ENCODE measurements at regions not wholly inside any gene's neighbourhood (a gene's known extent, or its start where the extent isn't known, plus 50 kb on each side); places are given as distances from the start of the nearest gene placed in this dataset.
"Not testable (repeated sequence)": the region's sequence is repeated elsewhere in the genome, so short reads cannot be mapped to it uniquely, and the experiment has no call there.

- DNase-seq: no peak
These were observed 397.4 kb downstream of the NPIPA8 start for GRCh38 chr16:17939122-17939536.

DNA sequence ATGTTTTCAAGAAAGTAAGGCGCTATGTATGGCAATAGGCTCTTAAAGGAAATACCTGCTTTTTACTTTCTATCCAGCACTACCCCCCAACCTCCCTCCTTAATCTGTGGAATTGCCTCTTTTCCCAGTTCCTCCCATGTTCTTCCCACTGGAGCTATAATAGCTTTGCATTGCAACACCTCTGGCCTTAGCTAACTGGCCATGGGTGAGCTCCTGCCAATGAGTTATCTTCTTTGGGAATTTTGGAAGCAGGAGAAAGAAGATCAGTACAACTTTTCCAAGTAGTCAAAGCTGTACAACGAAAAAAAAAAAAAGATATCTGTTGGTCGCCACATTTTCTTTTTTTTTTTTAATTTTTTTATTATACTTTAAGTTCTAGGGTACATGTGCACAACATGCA, 398.0 kb downstream of the NPIPA8 start:
- DNase-seq: no peak

GRCh38 chr16:17936766-17937402, 399.7 kb downstream of the NPIPA8 start:
- no peak for DNase-seq

GRCh38 chr16:17930280-17930679, 406.3 kb downstream of the NPIPA8 start:
- DNase-seq: no peak

DNA sequence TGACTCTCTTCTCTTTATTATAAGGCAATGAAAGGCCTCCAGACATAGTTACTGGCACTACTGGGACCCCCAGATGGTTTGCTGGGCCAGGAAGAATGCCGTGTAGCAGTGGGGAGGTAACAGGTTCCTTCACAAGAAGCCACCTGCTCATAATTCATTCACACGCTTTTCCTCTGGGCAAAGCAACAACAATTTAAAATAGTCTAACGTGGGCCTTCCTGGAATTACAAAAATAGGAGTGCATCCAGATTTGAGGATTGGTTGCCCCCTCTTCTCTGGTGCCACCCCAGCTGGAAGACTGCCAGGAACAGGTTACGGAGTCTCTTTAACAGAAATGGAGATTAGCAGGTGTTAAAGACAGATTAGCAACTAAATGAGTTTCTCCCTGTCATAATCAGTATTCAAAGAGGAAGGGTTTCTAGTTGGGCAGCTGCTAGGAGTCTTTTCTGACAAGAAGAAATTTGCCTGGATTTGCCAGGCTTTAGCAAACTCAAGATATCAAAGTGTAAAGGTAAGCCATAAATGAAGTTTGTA, 409.6 kb downstream of the NPIPA8 start:
- no peak for DNase-seq

DNA sequence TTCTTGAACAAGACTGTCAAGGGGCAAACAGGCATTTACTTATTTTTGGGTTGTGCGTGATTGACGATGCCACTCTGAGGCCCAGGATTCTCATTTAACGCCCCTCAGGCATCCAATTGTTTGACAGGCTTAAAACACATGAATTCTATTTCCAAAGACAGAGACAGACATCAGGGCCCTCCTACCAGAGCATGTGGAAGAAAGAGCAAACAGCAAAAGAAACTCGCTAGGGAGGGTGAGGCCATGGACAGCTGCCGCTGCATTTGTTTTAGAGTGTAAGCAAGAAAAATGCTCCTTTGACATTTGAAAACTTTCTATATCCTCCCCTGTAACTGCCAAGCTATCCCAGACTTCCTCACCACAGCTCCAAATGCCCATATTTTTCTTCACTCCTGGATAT, 410.1 kb downstream of the NPIPA8 start:
- DNase-seq: no peak

DNA sequence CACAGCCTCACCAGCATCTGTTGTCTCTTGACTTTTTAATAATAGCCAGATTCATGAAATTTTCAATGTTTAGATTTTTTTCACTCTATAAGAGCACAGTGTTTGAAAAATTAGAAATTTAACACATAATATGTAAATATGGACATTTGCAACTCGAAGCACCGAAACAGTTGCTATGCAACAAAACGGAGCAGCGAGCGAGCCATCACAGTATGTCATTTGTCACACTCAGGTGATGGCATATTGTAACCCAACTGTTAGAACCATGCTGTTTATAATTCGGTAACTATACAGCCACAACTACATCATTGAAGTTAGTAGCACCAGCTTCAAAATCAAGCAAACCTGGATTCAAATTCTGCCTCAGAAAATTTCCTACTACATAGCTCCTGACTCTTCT, 410.8 kb downstream of the NPIPA8 start:
- DNase-seq: no peak

GRCh38 chr16:17921357-17921978, 415.1 kb downstream of the NPIPA8 start:
- no peak for DNase-seq

GRCh38 chr16:17917316-17918019, 419.1 kb downstream of the NPIPA8 start:
- no peak for DNase-seq

DNA sequence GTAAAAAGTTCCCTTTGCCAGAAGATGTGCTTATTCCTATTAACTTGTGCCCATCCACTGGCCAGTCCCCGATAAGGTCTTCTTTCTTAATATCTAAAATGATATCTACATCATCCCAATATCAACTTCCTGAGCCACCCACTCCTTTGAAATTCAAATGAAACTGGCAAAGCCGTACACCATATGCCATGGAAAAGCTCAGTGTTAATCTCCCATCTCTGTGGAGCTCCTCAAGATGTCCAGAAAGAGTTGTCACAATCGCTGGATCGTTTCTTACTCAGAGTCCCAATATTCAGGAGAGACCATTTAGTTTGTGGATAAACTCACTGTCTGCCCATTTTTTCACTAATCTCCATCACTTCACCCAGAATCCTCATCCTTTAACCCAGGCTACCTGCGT, 420.7 kb downstream of the NPIPA8 start:
- DNase-seq: no peak

DNA sequence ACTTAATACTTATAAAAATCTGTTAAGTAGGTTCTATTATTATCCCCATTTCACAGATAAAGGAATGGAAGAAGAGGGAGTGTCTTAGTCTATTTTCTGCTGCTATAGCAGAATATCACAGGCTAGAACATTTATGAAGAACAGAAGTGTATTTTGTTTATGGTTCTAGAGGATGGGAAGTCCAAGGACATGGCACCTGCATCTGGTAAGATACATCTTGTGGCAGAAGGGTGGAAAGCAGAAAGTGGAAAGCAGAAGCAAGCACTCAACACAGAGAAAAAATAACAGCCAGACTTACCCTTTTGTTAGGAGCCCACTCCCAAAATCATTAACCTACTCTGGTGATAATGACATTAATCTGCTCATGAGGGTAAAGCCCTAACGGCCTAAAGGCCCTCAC, 422.4 kb downstream of the NPIPA8 start:
- DNase-seq: no peak

GRCh38 chr16:17911578-17911977, 425.0 kb downstream of the NPIPA8 start:
- not testable (repeated sequence) for DNase-seq

DNA sequence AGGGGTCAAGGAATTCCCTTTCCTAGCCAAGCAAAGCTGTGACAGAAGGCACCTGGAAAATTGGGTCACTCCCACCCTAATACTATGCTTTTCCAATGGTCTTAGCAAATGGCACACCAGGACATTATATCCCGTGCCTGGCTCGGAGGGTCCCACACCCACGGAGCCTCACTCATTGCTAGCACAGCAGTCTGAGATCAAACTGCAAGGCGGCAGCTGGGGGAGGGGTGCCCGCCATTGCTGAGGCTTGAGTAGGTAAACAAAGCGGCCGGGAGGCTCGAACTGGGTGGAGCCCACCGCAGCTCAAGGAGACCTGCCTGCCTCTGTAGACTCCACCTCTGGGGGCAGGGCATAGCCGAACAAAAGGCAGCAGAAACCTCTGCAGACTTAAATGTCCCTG, 429.9 kb downstream of the NPIPA8 start:
- not testable (repeated sequence) for DNase-seq

- DNase-seq: no peak
These were observed 430.5 kb upstream of the XYLT1 start for GRCh38 chr16:17901309-17901708.

- DNase-seq: no peak
These were observed 428.4 kb upstream of the XYLT1 start for GRCh38 chr16:17899141-17899540.

DNA sequence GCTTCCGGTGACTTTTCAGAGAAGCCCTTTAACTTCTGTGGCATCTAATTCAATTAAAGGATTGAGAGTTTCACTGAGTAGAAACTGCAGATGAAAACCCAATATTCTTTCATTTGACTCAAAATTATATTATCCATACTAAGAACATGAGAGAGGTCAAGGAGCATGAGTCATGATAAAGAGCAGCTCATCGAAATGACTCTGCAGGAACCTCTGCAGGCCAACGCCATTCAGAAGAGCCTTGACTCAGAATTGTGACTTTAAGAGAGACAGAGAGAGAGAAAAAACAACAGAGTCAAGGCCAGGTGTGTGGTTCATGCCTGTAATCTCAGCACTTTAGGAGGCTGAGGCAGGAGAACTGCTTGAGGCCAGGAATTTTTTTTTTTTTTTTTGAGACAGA, 417.2 kb upstream of the XYLT1 start:
- no peak for DNase-seq

DNA sequence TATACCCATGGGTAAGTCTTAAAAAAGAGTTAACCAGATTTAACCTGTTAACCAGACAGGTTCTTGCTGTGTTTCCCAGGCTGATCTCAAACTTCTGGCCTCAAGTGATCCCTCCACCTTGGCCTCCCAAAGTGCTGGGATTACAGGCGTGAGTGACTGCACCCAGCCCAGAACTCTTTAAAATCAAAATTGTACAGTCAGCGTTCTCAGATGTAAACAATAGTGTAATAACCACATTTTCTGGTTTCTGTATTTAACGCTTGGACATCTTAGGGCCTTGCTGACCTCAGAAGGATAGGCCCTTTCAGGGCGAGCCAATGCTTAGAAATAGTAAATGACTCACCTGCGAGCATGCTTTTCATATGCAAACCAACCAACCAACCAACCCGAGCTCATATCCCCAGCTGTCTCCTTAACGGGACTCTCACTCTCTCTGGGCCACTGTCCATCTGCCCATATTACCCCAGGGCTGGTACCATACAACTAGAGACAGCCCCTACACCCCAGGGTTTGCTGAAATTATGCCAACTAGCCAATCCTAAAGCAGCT, 415.0 kb upstream of the XYLT1 start:
- no peak for DNase-seq

DNA sequence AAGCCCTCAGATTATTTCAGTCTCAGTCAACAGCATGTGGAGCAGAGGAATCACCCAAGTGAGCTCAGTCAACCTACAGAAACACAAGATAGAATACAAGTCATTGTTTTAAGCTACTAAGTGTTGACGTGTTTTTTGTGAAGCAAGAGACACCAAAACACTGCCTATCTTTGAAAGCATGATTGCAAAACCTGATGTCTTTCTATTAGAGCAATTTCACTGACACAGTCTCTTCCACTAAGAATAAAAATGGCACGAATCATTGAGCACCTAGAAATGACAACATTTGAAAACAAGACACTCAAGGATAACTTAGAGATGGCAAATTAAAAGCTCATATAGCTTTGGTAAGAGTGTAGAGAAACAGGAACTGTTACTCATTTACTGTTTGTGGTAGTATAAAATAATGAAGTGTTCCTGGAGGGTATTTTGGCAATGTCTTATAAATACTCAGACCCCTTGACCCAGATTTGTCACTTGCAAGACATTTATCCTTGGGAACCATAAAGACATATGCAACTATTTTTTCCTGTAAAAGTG, 407.1 kb upstream of the XYLT1 start:
- no peak for DNase-seq

GRCh38 chr16:17866996-17867395, 396.2 kb upstream of the XYLT1 start:
- no peak for DNase-seq

DNA sequence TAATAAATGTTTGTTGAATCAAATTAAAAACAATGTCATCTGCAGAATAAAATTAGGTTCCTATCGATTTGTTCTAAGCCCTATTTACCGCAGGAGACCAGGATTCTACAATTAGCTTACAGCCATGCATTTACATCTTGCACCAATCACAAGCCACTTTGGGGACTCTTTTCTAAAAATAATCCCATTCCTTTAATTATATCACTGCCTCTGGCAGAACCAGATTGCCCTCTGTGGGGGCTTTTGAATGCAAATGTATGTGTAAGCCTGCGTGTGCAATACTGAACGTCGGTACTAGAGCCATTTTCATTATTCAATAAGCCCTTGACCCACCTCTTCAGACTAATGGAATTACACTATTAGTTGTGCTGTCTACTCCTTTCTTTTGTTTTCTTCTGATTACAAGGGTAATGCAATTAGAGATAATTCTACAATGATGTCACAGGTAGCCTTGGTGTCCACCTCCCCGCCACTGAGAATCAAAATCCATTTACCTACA, 391.3 kb upstream of the XYLT1 start:
- DNase-seq: no peak

DNA sequence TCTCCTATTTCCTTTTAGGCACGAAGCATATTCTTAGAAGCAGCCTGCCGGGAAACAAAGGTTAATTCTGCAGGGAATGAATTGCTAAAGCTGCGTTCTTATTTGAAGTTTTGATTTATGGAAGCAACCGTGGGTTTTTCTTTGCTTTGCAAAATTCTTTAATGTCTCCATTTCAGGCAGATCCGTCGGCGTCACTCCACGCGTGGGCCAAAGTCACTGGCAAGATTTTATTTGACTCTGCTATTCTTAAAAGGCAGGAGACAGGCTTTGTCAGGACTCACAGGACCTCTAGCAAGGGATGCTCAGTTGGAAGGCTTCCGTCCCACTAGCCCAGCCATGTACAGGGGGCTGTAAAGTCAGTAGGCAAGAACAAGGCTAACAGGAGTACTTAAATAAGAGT, 387.3 kb upstream of the XYLT1 start:
- DNase-seq: no peak

- no peak for DNase-seq
These were observed 383.2 kb upstream of the XYLT1 start for GRCh38 chr16:17853958-17854357.

All from occipital lobe (tissue), 1 donor.